Omental fat pad (tissue), 3 donors: ENCODE measurements at regions not wholly inside any gene's neighbourhood (a gene's known extent, or its start where the extent isn't known, plus 50 kb on each side); places are given as distances from the start of the nearest gene placed in this dataset.

Experiments used
- ATAC-seq: fragments of 150-250 bp; one replicate; pipeline ENCODE4 v1.9.1; 2016; ENCODE audit warnings: mild to moderate bottlenecking, moderate library complexity; ENCODE audit not compliant: low FRiP score
- DNase-seq: peaks from one replicate; pipeline ENCODE4 v3.0.0-alpha.2; 2019; ENCODE audit warnings: low spot score
- CTCF ChIP-seq, 3 donors: fragments of 450-650 bp; IDR thresholded peaks; one replicate each; pipeline ENCODE4 v1.5.1; 2016 to 2017; ENCODE audit warnings: antibody characterized with exemption in 3 of 3, mild to moderate bottlenecking in 3 of 3, moderate library complexity in 2 of 3

- no peak for ATAC-seq
- TF ChIP-seq CTCF (IDR thresholded peaks at IDR 0.05) = no peak
- no peak for DNase-seq
Observed at GRCh38 chrX:109842611-109843010, 109.6 kb upstream of the ACSL4 start.

GRCh38 chrX:109843963-109844751, 111.1 kb upstream of the ACSL4 start:
- no peak for TF ChIP-seq CTCF (IDR thresholded peaks at IDR 0.05)
- ATAC-seq = no peak
- no peak for DNase-seq

- ATAC-seq = no peak
- no peak for TF ChIP-seq CTCF (IDR thresholded peaks at IDR 0.05)
Observed at GRCh38 chrX:109844986-109845385, 111.9 kb upstream of the ACSL4 start.

GRCh38 chrX:109845996-109846395, 112.9 kb upstream of the ACSL4 start:
- no peak for TF ChIP-seq CTCF (IDR thresholded peaks at IDR 0.05)
- DNase-seq = no peak
- ATAC-seq = no peak

More at GRCh38 chrX:109844986-109845385, 111.9 kb upstream of the ACSL4 start:
- no peak for DNase-seq

GRCh38 chrX:109847257-109848187, 114.5 kb upstream of the ACSL4 start:
- TF ChIP-seq CTCF (IDR thresholded peaks at IDR 0.05) = no peak
- ATAC-seq (peak; percentile 86), DNase-seq (no peak)

- no peak for TF ChIP-seq CTCF (IDR thresholded peaks at IDR 0.05)
- DNase-seq (no peak), ATAC-seq (no peak)
Observed at GRCh38 chrX:109848461-109849050, 115.5 kb upstream of the ACSL4 start.
